ENCODE measurements at regions not wholly inside any gene's neighbourhood (a gene's known extent, or its start where the extent isn't known, plus 50 kb on each side); places are given as distances from the start of the nearest gene placed in this dataset.

DNA sequence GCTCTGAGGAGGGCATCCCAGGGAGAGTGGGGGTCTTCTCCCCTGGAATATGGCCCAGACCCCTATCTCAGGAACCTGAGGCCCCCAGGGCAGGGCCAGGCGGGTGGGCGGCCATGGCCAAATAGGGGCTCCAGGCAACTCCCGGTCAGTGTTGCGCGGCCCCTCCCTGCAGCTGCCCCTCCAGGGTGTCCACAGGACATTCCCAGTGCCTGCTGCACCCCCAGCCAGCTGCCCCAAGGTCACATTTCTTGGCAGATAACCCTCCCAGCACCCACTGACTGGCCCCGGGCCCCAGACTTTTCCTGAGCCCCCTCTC, 53.6 kb upstream of the EGFL7 start:
- TF ChIP-seq, protein P1, sequence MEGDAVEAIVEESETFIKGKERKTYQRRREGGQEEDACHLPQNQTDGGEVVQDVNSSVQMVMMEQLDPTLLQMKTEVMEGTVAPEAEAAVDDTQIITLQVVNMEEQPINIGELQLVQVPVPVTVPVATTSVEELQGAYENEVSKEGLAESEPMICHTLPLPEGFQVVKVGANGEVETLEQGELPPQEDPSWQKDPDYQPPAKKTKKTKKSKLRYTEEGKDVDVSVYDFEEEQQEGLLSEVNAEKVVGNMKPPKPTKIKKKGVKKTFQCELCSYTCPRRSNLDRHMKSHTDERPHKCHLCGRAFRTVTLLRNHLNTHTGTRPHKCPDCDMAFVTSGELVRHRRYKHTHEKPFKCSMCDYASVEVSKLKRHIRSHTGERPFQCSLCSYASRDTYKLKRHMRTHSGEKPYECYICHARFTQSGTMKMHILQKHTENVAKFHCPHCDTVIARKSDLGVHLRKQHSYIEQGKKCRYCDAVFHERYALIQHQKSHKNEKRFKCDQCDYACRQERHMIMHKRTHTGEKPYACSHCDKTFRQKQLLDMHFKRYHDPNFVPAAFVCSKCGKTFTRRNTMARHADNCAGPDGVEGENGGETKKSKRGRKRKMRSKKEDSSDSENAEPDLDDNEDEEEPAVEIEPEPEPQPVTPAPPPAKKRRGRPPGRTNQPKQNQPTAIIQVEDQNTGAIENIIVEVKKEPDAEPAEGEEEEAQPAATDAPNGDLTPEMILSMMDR (IDR thresholded peaks at IDR 0.05; ENCODE audit: insufficient read depth, low read depth, low read length) = no peak
- no peak for TF ChIP-seq EZH2 (IDR thresholded peaks at IDR 0.05; ENCODE audit: insufficient read depth, low read length)

All from astrocyte (in vitro differentiated cells and primary cell).